Suprapubic skin (tissue), 4 donors: ENCODE measurements at regions not wholly inside any gene's neighbourhood (a gene's known extent, or its start where the extent isn't known, plus 50 kb on each side); places are given as distances from the start of the nearest gene placed in this dataset.

Experiments
- DNase-seq, 2 donors: peaks; one replicate each; pipeline ENCODE4 v3.0.0-alpha.2; 2019; ENCODE audit warnings: low spot score in 2 of 2
- H3K27ac ChIP-seq: fragments of 200-600 bp; sonication (generic); one replicate; pipeline ENCODE4 v1.5.1; 2019
- H3K27me3 ChIP-seq: fragments of 200-600 bp; sonication (generic); one replicate; pipeline ENCODE4 v1.5.1; 2019
- H3K36me3 ChIP-seq: fragments of 200-600 bp; sonication (generic); one replicate; pipeline ENCODE4 v1.5.1; 2019
- H3K4me1 ChIP-seq: fragments of 200-600 bp; sonication (generic); one replicate; pipeline ENCODE4 v1.5.1; 2019
- H3K4me3 ChIP-seq: fragments of 200-600 bp; sonication (generic); one replicate; pipeline ENCODE4 v1.5.1; 2019; ENCODE audit warnings: mild to moderate bottlenecking
- H3K9me3 ChIP-seq: fragments of 200-600 bp; sonication (generic); one replicate; pipeline ENCODE4 v1.5.1; 2019
- CTCF ChIP-seq, 2 donors: fragments of 200-600 bp in 1 of 2; fragments of 450-650 bp in 1 of 2; sonication (generic) in 1 of 2; IDR thresholded peaks; one replicate each; pipeline ENCODE4 v1.5.1; 2016 to 2019; ENCODE audit warnings: antibody characterized with exemption in 2 of 2, mild to moderate bottlenecking in 1 of 2, moderate library complexity in 1 of 2
- EP300 ChIP-seq: sonication (generic); formaldehyde crosslinking; IDR thresholded peaks from one replicate; pipeline ENCODE4 v1.6.1; 2017; ENCODE audit warnings: antibody characterized with exemption
- POLR2A ChIP-seq, 2 donors: fragments of 450-650 bp; IDR thresholded peaks; one replicate each; pipeline ENCODE4 v1.6.1; 2017; ENCODE audit warnings: antibody characterized with exemption in 2 of 2, mild to moderate bottlenecking in 2 of 2, moderate library complexity in 2 of 2
- POLR2AphosphoS5 ChIP-seq, 3 donors: sonication (generic); formaldehyde crosslinking; IDR thresholded peaks; one replicate each; pipeline ENCODE4 v1.6.1; 2017; ENCODE audit warnings: antibody characterized with exemption in 3 of 3
- WGBS: methylation state at CpG from one replicate; pipeline ENCODE4 v1.1.5; 2018; 5-methylcytosine and 5-hydroxymethylcytosine counted together

- H3K4me3 ChIP-seq, result no peak overlapping the region
- H3K27me3 ChIP-seq, result no peaks in the 10 kb centered on the region
- no peak overlapping the region for H3K27ac ChIP-seq
- TF ChIP-seq EP300, result no peak
- no peak for TF ChIP-seq POLR2A (IDR thresholded peaks at IDR 0.05)
- TF ChIP-seq POLR2AphosphoS5 (IDR thresholded peaks at IDR 0.05), result no peak
- no peak for TF ChIP-seq CTCF (IDR thresholded peaks at IDR 0.05)
- no peaks in the 10 kb centered on the region for H3K9me3 ChIP-seq
- no peaks in the 10 kb centered on the region for H3K4me1 ChIP-seq
- no peaks in the 10 kb centered on the region for H3K36me3 ChIP-seq
- DNase-seq, result no peak
Observed at GRCh38 chrX:116289592-116289991, 119.0 kb downstream of the AGTR2 start.

GRCh38 chrX:116290359-116290758, 119.8 kb downstream of the AGTR2 start:
- no peaks in the 10 kb centered on the region for H3K9me3 ChIP-seq
- DNase-seq, result no peak
- H3K4me3 ChIP-seq, result no peak overlapping the region
- WGBS, result 21% methylated on average over 1 of the region's 1 CpG
- H3K27me3 ChIP-seq, result no peaks in the 10 kb centered on the region
- no peaks in the 10 kb centered on the region for H3K4me1 ChIP-seq
- H3K27ac ChIP-seq, result no peak overlapping the region
- no peaks in the 10 kb centered on the region for H3K36me3 ChIP-seq
- TF ChIP-seq POLR2AphosphoS5 (IDR thresholded peaks at IDR 0.05) (no peak), EP300 (no peak), POLR2A (IDR thresholded peaks at IDR 0.05) (no peak), CTCF (IDR thresholded peaks at IDR 0.05) (no peak)

GRCh38 chrX:116292183-116292582, 121.6 kb downstream of the AGTR2 start:
- no peak overlapping the region for H3K27ac ChIP-seq
- DNase-seq, result no peak
- no peaks in the 10 kb centered on the region for H3K27me3 ChIP-seq
- H3K9me3 ChIP-seq, result no peaks in the 10 kb centered on the region
- H3K4me3 ChIP-seq, result no peak overlapping the region
- no peaks in the 10 kb centered on the region for H3K36me3 ChIP-seq
- TF ChIP-seq CTCF (IDR thresholded peaks at IDR 0.05) (no peak), POLR2A (IDR thresholded peaks at IDR 0.05) (no peak), POLR2AphosphoS5 (IDR thresholded peaks at IDR 0.05) (no peak)
- no peaks in the 10 kb centered on the region for H3K4me1 ChIP-seq
- WGBS, result 74% methylated on average over 4 of the region's 4 CpGs

GRCh38 chrX:116298956-116299355, 128.4 kb downstream of the AGTR2 start:
- Histone ChIP-seq H3K27ac (no peak overlapping the region), H3K36me3 (no peaks in the 10 kb centered on the region), H3K4me1 (no peaks in the 10 kb centered on the region), H3K4me3 (no peak overlapping the region), H3K27me3 (no peaks in the 10 kb centered on the region), H3K9me3 (no peaks in the 10 kb centered on the region)
- WGBS, result 61% methylated on average over 3 of the region's 3 CpGs
- TF ChIP-seq EP300, result no peak
- no peak for TF ChIP-seq POLR2A (IDR thresholded peaks at IDR 0.05)
- no peak for TF ChIP-seq POLR2AphosphoS5 (IDR thresholded peaks at IDR 0.05)
- no peak for TF ChIP-seq CTCF (IDR thresholded peaks at IDR 0.05)
- no peak for DNase-seq

GRCh38 chrX:116306218-116306617, 130.2 kb upstream of the SLC6A14 start:
- Histone ChIP-seq H3K4me1 (no peaks in the 10 kb centered on the region), H3K36me3 (no peaks in the 10 kb centered on the region), H3K27me3 (no peaks in the 10 kb centered on the region), H3K27ac (no peak overlapping the region), H3K9me3 (no peaks in the 10 kb centered on the region), H3K4me3 (no peak overlapping the region)
- no peak for DNase-seq
- TF ChIP-seq CTCF (IDR thresholded peaks at IDR 0.05) (no peak), EP300 (no peak), POLR2A (IDR thresholded peaks at IDR 0.05) (no peak)
- WGBS, result 62% methylated on average over 2 of the region's 2 CpGs
